Thymus (tissue), 11 donors: ENCODE measurements at regions not wholly inside any gene's neighbourhood (a gene's known extent, or its start where the extent isn't known, plus 50 kb on each side); places are given as distances from the start of the nearest gene placed in this dataset.
"Not testable (repeated sequence)": the region's sequence is repeated elsewhere in the genome, so short reads cannot be mapped to it uniquely, and the experiment has no call there.

Experiments
- DNase-seq, 9 donors: peaks; one replicate each; pipeline ENCODE4 v3.0.0-alpha.2; 2013; ENCODE audit warnings: low spot score in 9 of 9, low read depth in 6 of 9, missing footprints in 1 of 9
- H3K27ac ChIP-seq, 2 donors: one replicate each; pipeline ENCODE4 v1.5.1; 2013; ENCODE audit warnings: control low read depth in 1 of 2, low read depth in 1 of 2, low read length in 1 of 2, mild to moderate bottlenecking in 1 of 2, moderate library complexity in 1 of 2
- H3K27me3 ChIP-seq, 2 donors: one replicate each; pipeline ENCODE4 v1.5.1; 2013; ENCODE audit warnings: low read length in 1 of 2; ENCODE audit not compliant: control insufficient read depth in 2 of 2, insufficient read depth in 1 of 2
- H3K36me3 ChIP-seq, 2 donors: one replicate each; pipeline ENCODE4 v1.5.1; 2013; ENCODE audit warnings: low read length in 1 of 2, mild to moderate bottlenecking in 1 of 2, moderate library complexity in 1 of 2; ENCODE audit not compliant: control insufficient read depth in 2 of 2, insufficient read depth in 2 of 2
- H3K4me1 ChIP-seq, 2 donors: one replicate each; pipeline ENCODE4 v1.5.1; 2013; ENCODE audit warnings: low read length in 2 of 2; ENCODE audit not compliant: control insufficient read depth in 2 of 2, insufficient read depth in 2 of 2
- H3K4me3 ChIP-seq, 2 donors: one replicate each; pipeline ENCODE4 v1.5.1; 2013; ENCODE audit warnings: low read length in 2 of 2, control low read depth in 1 of 2, mild to moderate bottlenecking in 1 of 2
- H3K9me3 ChIP-seq, 2 donors: one replicate each; pipeline ENCODE4 v1.5.1; 2013; ENCODE audit warnings: low read length in 1 of 2, mild to moderate bottlenecking in 1 of 2; ENCODE audit not compliant: control insufficient read depth in 2 of 2, insufficient read depth in 1 of 2
- WGBS: extraction: QIAGEN DNeasy Blood & Tissue Kit; methylation state at CpG from one replicate; pipeline ENCODE4 v1.1.7; 2013; 5-methylcytosine and 5-hydroxymethylcytosine counted together
- donor health status: healthy.

- not testable (repeated sequence) for H3K4me3 ChIP-seq, H3K4me1 ChIP-seq, H3K27me3 ChIP-seq, DNase-seq, H3K27ac ChIP-seq, H3K36me3 ChIP-seq, H3K9me3 ChIP-seq
- WGBS = 94% methylated on average over 15 of the region's 15 CpGs
These were observed 114.1 kb upstream of the HMX1 start for GRCh38 chr4:8985786-8986185.

GRCh38 chr4:8984641-8985040, 113.0 kb upstream of the HMX1 start:
- not testable (repeated sequence) for H3K4me1 ChIP-seq, H3K27me3 ChIP-seq, H3K4me3 ChIP-seq, H3K27ac ChIP-seq, H3K36me3 ChIP-seq, DNase-seq, H3K9me3 ChIP-seq
- 94% methylated on average over 11 of the region's 11 CpGs for WGBS

- not testable (repeated sequence) for H3K27me3 ChIP-seq, H3K27ac ChIP-seq, H3K4me1 ChIP-seq, H3K4me3 ChIP-seq, DNase-seq, H3K9me3 ChIP-seq, H3K36me3 ChIP-seq
- 96% methylated on average over 12 of the region's 12 CpGs for WGBS
These were observed 112.3 kb upstream of the HMX1 start for GRCh38 chr4:8983921-8984320.

GRCh38 chr4:8976466-8977128, 105.0 kb upstream of the HMX1 start:
- not testable (repeated sequence) for DNase-seq
- 82% methylated on average over 24 of the region's 24 CpGs for WGBS

GRCh38 chr4:8972635-8973034, 101.0 kb upstream of the HMX1 start:
- 96% methylated on average over 7 of the region's 7 CpGs for WGBS

More at GRCh38 chr4:8976466-8977128, 105.0 kb upstream of the HMX1 start:
- not testable (repeated sequence) for H3K27me3 ChIP-seq, H3K36me3 ChIP-seq, H3K9me3 ChIP-seq, H3K4me1 ChIP-seq, H3K27ac ChIP-seq, H3K4me3 ChIP-seq

GRCh38 chr4:8965896-8966295, 94.3 kb upstream of the HMX1 start:
- not testable (repeated sequence) for H3K9me3 ChIP-seq, DNase-seq, H3K36me3 ChIP-seq, H3K4me3 ChIP-seq, H3K27ac ChIP-seq, H3K4me1 ChIP-seq
- 93% methylated on average over 15 of the region's 15 CpGs for WGBS
- H3K27me3 ChIP-seq = peaks cover 2 to 19% of the 10 kb centered on the region in 2 donors

More at GRCh38 chr4:8972635-8973034, 101.0 kb upstream of the HMX1 start:
- H3K9me3 ChIP-seq, H3K27ac ChIP-seq, H3K4me1 ChIP-seq, H3K27me3 ChIP-seq, H3K4me3 ChIP-seq, DNase-seq, H3K36me3 ChIP-seq: not testable (repeated sequence)

GRCh38 chr4:8964201-8964788, 92.7 kb upstream of the HMX1 start:
- not testable (repeated sequence) for H3K4me1 ChIP-seq, H3K36me3 ChIP-seq, H3K4me3 ChIP-seq, DNase-seq, H3K27ac ChIP-seq, H3K9me3 ChIP-seq
- 12% methylated on average over 39 of the region's 40 CpGs for WGBS
- peaks cover 2 to 19% of the 10 kb centered on the region in 2 donors for H3K27me3 ChIP-seq

GRCh38 chr4:8963533-8963932, 91.9 kb upstream of the HMX1 start:
- not testable (repeated sequence) for H3K4me1 ChIP-seq, H3K36me3 ChIP-seq, H3K9me3 ChIP-seq, H3K4me3 ChIP-seq, DNase-seq, H3K27ac ChIP-seq
- H3K27me3 ChIP-seq = peaks cover 2 to 19% of the 10 kb centered on the region in 2 donors
- 3% methylated on average over 41 of the region's 41 CpGs for WGBS

GRCh38 chr4:8961343-8961742, 89.7 kb upstream of the HMX1 start:
- H3K27ac ChIP-seq, H3K4me1 ChIP-seq, H3K4me3 ChIP-seq, H3K9me3 ChIP-seq, H3K36me3 ChIP-seq: not testable (repeated sequence)
- H3K27me3 ChIP-seq = peaks cover 2 to 19% of the 10 kb centered on the region in 2 donors
- 22% methylated on average over 11 of the region's 11 CpGs for WGBS
- peak in 5 of 9 donors; percentile 9 to 41 (median 23) for DNase-seq
